ENCODE measurements at regions not wholly inside any gene's neighbourhood (a gene's known extent, or its start where the extent isn't known, plus 50 kb on each side); places are given as distances from the start of the nearest gene placed in this dataset.

DNA sequence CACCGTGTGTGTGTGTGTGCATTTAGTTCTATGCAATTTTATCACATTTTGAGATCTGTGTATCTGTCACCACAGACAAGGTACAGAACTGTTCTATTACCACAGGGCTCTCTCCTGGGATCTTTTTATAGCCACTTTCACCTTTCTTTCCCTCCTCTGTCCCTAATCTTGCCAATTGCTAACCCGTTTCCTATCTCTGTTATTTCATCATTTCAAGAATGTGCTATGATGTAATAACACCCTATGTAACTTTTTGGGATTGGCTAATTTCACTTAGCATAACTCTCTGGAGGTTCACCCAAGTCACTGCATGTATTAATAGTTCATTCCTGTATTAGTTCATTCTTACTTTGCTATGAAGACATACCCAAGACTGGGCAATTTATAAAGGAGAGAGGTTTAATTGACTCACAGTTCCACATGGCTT is 657.7 kb downstream of the QKI start:
- TF ChIP-seq, protein P1, sequence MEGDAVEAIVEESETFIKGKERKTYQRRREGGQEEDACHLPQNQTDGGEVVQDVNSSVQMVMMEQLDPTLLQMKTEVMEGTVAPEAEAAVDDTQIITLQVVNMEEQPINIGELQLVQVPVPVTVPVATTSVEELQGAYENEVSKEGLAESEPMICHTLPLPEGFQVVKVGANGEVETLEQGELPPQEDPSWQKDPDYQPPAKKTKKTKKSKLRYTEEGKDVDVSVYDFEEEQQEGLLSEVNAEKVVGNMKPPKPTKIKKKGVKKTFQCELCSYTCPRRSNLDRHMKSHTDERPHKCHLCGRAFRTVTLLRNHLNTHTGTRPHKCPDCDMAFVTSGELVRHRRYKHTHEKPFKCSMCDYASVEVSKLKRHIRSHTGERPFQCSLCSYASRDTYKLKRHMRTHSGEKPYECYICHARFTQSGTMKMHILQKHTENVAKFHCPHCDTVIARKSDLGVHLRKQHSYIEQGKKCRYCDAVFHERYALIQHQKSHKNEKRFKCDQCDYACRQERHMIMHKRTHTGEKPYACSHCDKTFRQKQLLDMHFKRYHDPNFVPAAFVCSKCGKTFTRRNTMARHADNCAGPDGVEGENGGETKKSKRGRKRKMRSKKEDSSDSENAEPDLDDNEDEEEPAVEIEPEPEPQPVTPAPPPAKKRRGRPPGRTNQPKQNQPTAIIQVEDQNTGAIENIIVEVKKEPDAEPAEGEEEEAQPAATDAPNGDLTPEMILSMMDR (IDR thresholded peaks at IDR 0.05), result no peak
- TF ChIP-seq POLR2AphosphoS5 (IDR thresholded peaks at IDR 0.05), result no peak

Data from esophagus muscularis mucosa (tissue), 3 donors.